ENCODE measurements at regions not wholly inside any gene's neighbourhood (a gene's known extent, or its start where the extent isn't known, plus 50 kb on each side); places are given as distances from the start of the nearest gene placed in this dataset.

- TF ChIP-seq, protein P1, sequence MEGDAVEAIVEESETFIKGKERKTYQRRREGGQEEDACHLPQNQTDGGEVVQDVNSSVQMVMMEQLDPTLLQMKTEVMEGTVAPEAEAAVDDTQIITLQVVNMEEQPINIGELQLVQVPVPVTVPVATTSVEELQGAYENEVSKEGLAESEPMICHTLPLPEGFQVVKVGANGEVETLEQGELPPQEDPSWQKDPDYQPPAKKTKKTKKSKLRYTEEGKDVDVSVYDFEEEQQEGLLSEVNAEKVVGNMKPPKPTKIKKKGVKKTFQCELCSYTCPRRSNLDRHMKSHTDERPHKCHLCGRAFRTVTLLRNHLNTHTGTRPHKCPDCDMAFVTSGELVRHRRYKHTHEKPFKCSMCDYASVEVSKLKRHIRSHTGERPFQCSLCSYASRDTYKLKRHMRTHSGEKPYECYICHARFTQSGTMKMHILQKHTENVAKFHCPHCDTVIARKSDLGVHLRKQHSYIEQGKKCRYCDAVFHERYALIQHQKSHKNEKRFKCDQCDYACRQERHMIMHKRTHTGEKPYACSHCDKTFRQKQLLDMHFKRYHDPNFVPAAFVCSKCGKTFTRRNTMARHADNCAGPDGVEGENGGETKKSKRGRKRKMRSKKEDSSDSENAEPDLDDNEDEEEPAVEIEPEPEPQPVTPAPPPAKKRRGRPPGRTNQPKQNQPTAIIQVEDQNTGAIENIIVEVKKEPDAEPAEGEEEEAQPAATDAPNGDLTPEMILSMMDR (IDR thresholded peaks at IDR 0.05; ENCODE audit: low read length), result no peak
- TF ChIP-seq EZH2 (IDR thresholded peaks at IDR 0.05; ENCODE audit: borderline replicate concordance, low read length), result no peak
Observed at GRCh38 chr16:35386619-35387018, 1927.2 kb downstream of the TP53TG3F start.

Measured in OCI-LY1 (cell line).